H9 (cell line): ENCODE measurements at regions not wholly inside any gene's neighbourhood (a gene's known extent, or its start where the extent isn't known, plus 50 kb on each side); places are given as distances from the start of the nearest gene placed in this dataset.

Experiments used
- DNase-seq: peaks from one replicate; pipeline ENCODE4 v3.0.0-alpha.2; 2017
- H2AFZ ChIP-seq: one replicate; pipeline ENCODE4 v1.6.1; 2013; ENCODE audit warnings: mild to moderate bottlenecking, low read length, control low read depth, moderate library complexity
- H2AK5ac ChIP-seq: 2 replicates; pipeline ENCODE4 v1.6.1; 2013; ENCODE audit warnings: low read length, control low read depth, mixed read lengths; ENCODE audit not compliant: insufficient read length
- H2BK120ac ChIP-seq: one replicate; pipeline ENCODE4 v1.6.1; 2013; ENCODE audit warnings: low read depth, mild to moderate bottlenecking, low read length, control low read depth, inconsistent platforms; ENCODE audit not compliant: poor library complexity, severe bottlenecking
- H2BK12ac ChIP-seq: 2 replicates; pipeline ENCODE4 v1.6.1; 2013; ENCODE audit warnings: low read length, control low read depth, mixed read lengths, low read depth; ENCODE audit not compliant: insufficient read length
- H2BK15ac ChIP-seq: 2 replicates; pipeline ENCODE4 v1.6.1; 2013; ENCODE audit warnings: low read depth, low read length, control low read depth
- H2BK20ac ChIP-seq: one replicate; pipeline ENCODE4 v1.6.1; 2013; ENCODE audit warnings: low read depth, mild to moderate bottlenecking, low read length, control low read depth, inconsistent platforms; ENCODE audit not compliant: poor library complexity, severe bottlenecking
- H2BK5ac ChIP-seq: 2 replicates; pipeline ENCODE4 v1.6.1; 2013; ENCODE audit warnings: low read length, control low read depth, mixed read lengths; ENCODE audit not compliant: insufficient read length
- H3K14ac ChIP-seq: 2 replicates; pipeline ENCODE4 v1.6.1; 2013; ENCODE audit warnings: low read length, control low read depth; ENCODE audit not compliant: insufficient read depth
- H3K18ac ChIP-seq: 2 replicates; pipeline ENCODE4 v1.6.1; 2013; ENCODE audit warnings: low read depth, mild to moderate bottlenecking, mixed read lengths, low read length, control low read depth; ENCODE audit not compliant: insufficient read length
- H3K23ac ChIP-seq: 2 replicates; pipeline ENCODE4 v1.6.1; 2013; ENCODE audit warnings: low read length, control low read depth, mixed read lengths, low read depth; ENCODE audit not compliant: insufficient read length
- H3K23me2 ChIP-seq: 2 replicates; pipeline ENCODE4 v1.6.1; 2013; ENCODE audit warnings: low read depth, mild to moderate bottlenecking, mixed read lengths, low read length, control low read depth; ENCODE audit not compliant: insufficient read length, poor library complexity, severe bottlenecking
- H3K27ac ChIP-seq: 2 replicates; pipeline ENCODE4 v1.5.1; 2013; ENCODE audit warnings: low read length, control low read depth, mixed read lengths, low read depth; ENCODE audit not compliant: insufficient read length
- H3K27me3 ChIP-seq: 2 replicates; pipeline ENCODE4 v1.6.1; 2013; ENCODE audit warnings: low read length, control low read depth, inconsistent platforms; ENCODE audit not compliant: insufficient read depth
- H3K4ac ChIP-seq: 2 replicates; pipeline ENCODE4 v1.6.1; 2013; ENCODE audit warnings: low read depth, mild to moderate bottlenecking, control low read depth, inconsistent platforms, low read length, moderate library complexity
- H3K4me1 ChIP-seq: 2 replicates; pipeline ENCODE4 v1.6.1; 2013; ENCODE audit warnings: low read length, control low read depth, inconsistent platforms; ENCODE audit not compliant: insufficient read depth
- H3K4me2 ChIP-seq: 2 replicates; pipeline ENCODE4 v1.6.1; 2013; ENCODE audit warnings: low read length, control low read depth, mixed read lengths; ENCODE audit not compliant: insufficient read length, insufficient read depth
- H3K56ac ChIP-seq: 2 replicates; pipeline ENCODE4 v1.6.1; 2013; ENCODE audit warnings: low read depth, mild to moderate bottlenecking, mixed read lengths, low read length, control low read depth; ENCODE audit not compliant: insufficient read length
- H3K79me1 ChIP-seq: 2 replicates; pipeline ENCODE4 v1.6.1; 2013; ENCODE audit warnings: low read depth, mild to moderate bottlenecking, moderate library complexity, low read length, control low read depth, inconsistent platforms; ENCODE audit not compliant: insufficient read depth, poor library complexity, severe bottlenecking
- H3K79me2 ChIP-seq: 2 replicates; pipeline ENCODE4 v1.6.1; 2013; ENCODE audit warnings: low read length, control low read depth, inconsistent platforms; ENCODE audit not compliant: insufficient read depth
- H3K9ac ChIP-seq: 2 replicates; pipeline ENCODE4 v1.6.1; 2013; ENCODE audit warnings: low read length, control low read depth, mixed read lengths; ENCODE audit not compliant: insufficient read length; ENCODE audit errors: extremely low read depth
- H3K9me3 ChIP-seq: one replicate; pipeline ENCODE4 v1.6.1; 2013; ENCODE audit warnings: low read depth, low read length, inconsistent platforms; ENCODE audit not compliant: control insufficient read depth
- H3T11ph ChIP-seq: one replicate; pipeline ENCODE4 v1.6.1; 2013; ENCODE audit warnings: mild to moderate bottlenecking, low read length, control low read depth, inconsistent platforms
- H4K20me1 ChIP-seq: one replicate; pipeline ENCODE4 v1.6.1; 2013; ENCODE audit not compliant: control insufficient read depth, insufficient read length, insufficient read depth
- H4K5ac ChIP-seq: 2 replicates; pipeline ENCODE4 v1.6.1; 2013; ENCODE audit warnings: low read depth, mild to moderate bottlenecking, mixed read lengths, low read length, control low read depth; ENCODE audit not compliant: insufficient read length
- H4K8ac ChIP-seq: replicated peaks from 2 replicates; pipeline ENCODE4 v1.6.1; 2013; ENCODE audit warnings: low read length, control low read depth, mixed read lengths, low read depth; ENCODE audit not compliant: insufficient read length
- H4K91ac ChIP-seq: 2 replicates; pipeline ENCODE4 v1.6.1; 2013; ENCODE audit warnings: low read depth, mild to moderate bottlenecking, moderate library complexity, mixed read lengths, low read length, control low read depth; ENCODE audit not compliant: insufficient read length
- H3K27ac Mint-ChIP-seq, 3 experiments: 2 replicates in 2 of 3; 3 replicates in 1 of 3; pipeline ENCODE4 v1.8.0; 2020 to 2021; ENCODE audit warnings: mixed read lengths in 3 of 3, mild to moderate bottlenecking in 1 of 3, moderate library complexity in 1 of 3
- H3K27me3 Mint-ChIP-seq: 2 replicates; pipeline ENCODE4 v1.8.0; 2021; ENCODE audit warnings: low read depth, mild to moderate bottlenecking, moderate library complexity, mixed read lengths
- H3K36me3 Mint-ChIP-seq, 3 experiments: 2 replicates in 2 of 3; 3 replicates in 1 of 3; pipeline ENCODE4 v1.8.0; 2020 to 2021; ENCODE audit warnings: low read depth in 3 of 3, mixed read lengths in 3 of 3; ENCODE audit not compliant: insufficient read depth in 1 of 3
- H3K4me1 Mint-ChIP-seq, 2 experiments: 2 replicates each; pipeline ENCODE4 v1.8.0; 2020; ENCODE audit warnings: mixed read lengths in 2 of 2
- H3K4me3 Mint-ChIP-seq, 2 experiments: 2 replicates in 1 of 2; 3 replicates in 1 of 2; pipeline ENCODE4 v1.8.0; 2020 to 2021; ENCODE audit warnings: mild to moderate bottlenecking in 2 of 2, mixed read lengths in 2 of 2, moderate library complexity in 1 of 2
- H3K9me3 Mint-ChIP-seq, 2 experiments: 2 replicates in 1 of 2; 3 replicates in 1 of 2; pipeline ENCODE4 v1.8.0; 2020; ENCODE audit warnings: mild to moderate bottlenecking in 2 of 2, mixed read lengths in 2 of 2, moderate library complexity in 1 of 2
- CTCF ChIP-seq: fragments of 200-600 bp; sonication (generic); conservative IDR thresholded peaks from 3 replicates; pipeline ENCODE4 v1.8.0; 2021; ENCODE audit warnings: antibody characterized with exemption, mild to moderate bottlenecking
- WGBS: extraction: QIAGEN DNeasy Blood & Tissue Kit; methylation state at CpG from one replicate; pipeline ENCODE4 v1.1.7; 2013; ENCODE audit warnings: missing lambda C conversion rate, low lambda C conversion rate, mixed read lengths; ENCODE audit not compliant: insufficient read length; ENCODE audit errors: extremely low coverage; 5-methylcytosine and 5-hydroxymethylcytosine counted together

GRCh38 chr7:49111706-49112105 is 187.4 kb downstream of the CDC14C start:
- no peak overlapping the region for H2AK5ac ChIP-seq
- Mint-ChIP-seq H3K27me3 (no peaks in the 10 kb centered on the region; the same call in 1 of the 2 replicates), H3K9me3 (peaks cover 24 to 30% of the 10 kb centered on the region in 2 experiments), H3K36me3 (peaks cover 21 to 31% (median 22%) of the 10 kb centered on the region in 3 experiments), H3K4me1 (no peaks in the 10 kb centered on the region), H3K27ac (no peak overlapping the region), H3K4me3 (no peak overlapping the region)
- no peak overlapping the region for H2BK20ac ChIP-seq
- no peak overlapping the region for H2BK15ac ChIP-seq
- no peak overlapping the region for H4K8ac ChIP-seq
- H3K27ac ChIP-seq: no peak overlapping the region
- WGBS: no CpG with 5 or more reads among the region's 1 CpG
- H3T11ph ChIP-seq: no peak overlapping the region
- no peaks in the 10 kb centered on the region for H3K27me3 ChIP-seq
- no peak overlapping the region for H3K56ac ChIP-seq
- H3K4me1 ChIP-seq: no peaks in the 10 kb centered on the region
- no peak overlapping the region for H3K14ac ChIP-seq
- no peak overlapping the region for H2BK12ac ChIP-seq
- no peak overlapping the region for H2AFZ ChIP-seq
- H4K5ac ChIP-seq: no peak overlapping the region
- TF ChIP-seq CTCF: no peak
- no peak overlapping the region for H3K4ac ChIP-seq
- H3K9me3 ChIP-seq: peaks cover 9% of the 10 kb centered on the region
- no peaks in the 10 kb centered on the region for H4K20me1 ChIP-seq
- no peak overlapping the region for H3K9ac ChIP-seq
- H2BK5ac ChIP-seq: no peak overlapping the region
- no peak overlapping the region for H4K91ac ChIP-seq
- H3K23ac ChIP-seq: no peak overlapping the region
- H3K23me2 ChIP-seq: no peaks in the 10 kb centered on the region
- H2BK120ac ChIP-seq: no peak overlapping the region
- H3K79me2 ChIP-seq: no peaks in the 10 kb centered on the region
- H3K18ac ChIP-seq: no peak overlapping the region
- no peaks in the 10 kb centered on the region for H3K79me1 ChIP-seq
- no peak for DNase-seq
- H3K4me2 ChIP-seq: no peak overlapping the region
